B cell (primary cell): ENCODE measurements at regions not wholly inside any gene's neighbourhood (a gene's known extent, or its start where the extent isn't known, plus 50 kb on each side); places are given as distances from the start of the nearest gene placed in this dataset.

ENCODE experiments used
- ATAC-seq: fragments of 200-7000 bp; cut with Tn5 transposase; one replicate; pipeline ENCODE4 v1.10.0; 2021; ENCODE audit warnings: low read depth, mild to moderate bottlenecking, moderate number of reproducible peaks, moderate library complexity
- CTCF ChIA-PET: fragments of 350-600 bp; sonication (Branson Sonifier 250); formaldehyde crosslinking; loops from one replicate; lab custom pipeline; 2021; ENCODE audit warnings: antibody characterized with exemption, inconsistent platforms; lab: Charles Lee
- POLR2A ChIA-PET: fragments of 350-600 bp; sonication (Branson Sonifier 250); formaldehyde crosslinking; loops from one replicate; lab custom pipeline; 2021; ENCODE audit warnings: antibody characterized with exemption; lab: Charles Lee
- DNase-seq: peaks from one replicate; pipeline ENCODE4 v3.0.0; 2013
- H2AFZ ChIP-seq: 2 replicates; pipeline ENCODE4 v1.6.1; 2012; ENCODE audit warnings: mild to moderate bottlenecking, low read depth, low read length; ENCODE audit not compliant: insufficient read depth, poor library complexity, severe bottlenecking
- H3K27ac ChIP-seq, 2 donors: 1 replicate in 1 of 2; 2 replicates in 1 of 2; pipeline ENCODE4 v1.5.1; 2012 to 2013; ENCODE audit warnings: low read length in 2 of 2, mild to moderate bottlenecking in 2 of 2, moderate library complexity in 1 of 2
- H3K27me3 ChIP-seq, 4 experiments: fragments of 200-600 bp in 1 of 4; sonication (generic) in 1 of 4; replicated peaks in 1 of 4; 1 replicate in 2 of 4; 2 replicates in 2 of 4; pipeline versions ENCODE4 v1.6.1 to v1.7.0; 2013 to 2016; ENCODE audit warnings: low read length in 3 of 4, mild to moderate bottlenecking in 2 of 4, mixed read lengths in 1 of 4, moderate library complexity in 1 of 4; ENCODE audit not compliant: insufficient read depth in 4 of 4, control insufficient read depth in 3 of 4; ENCODE audit errors: control extremely low read depth in 1 of 4
- H3K36me3 ChIP-seq, 2 experiments: replicated peaks in 1 of 2; 1 replicate in 1 of 2; 2 replicates in 1 of 2; pipeline versions ENCODE4 v1.6.1 to v1.7.1; 2013; ENCODE audit warnings: low read length in 1 of 2; ENCODE audit not compliant: insufficient read depth in 2 of 2, control insufficient read depth in 1 of 2; ENCODE audit errors: control extremely low read depth in 1 of 2, extremely low read depth in 1 of 2
- H3K4me1 ChIP-seq, 2 donors: fragments of 200-600 bp in 1 of 2; sonication (generic) in 1 of 2; 1 replicate in 1 of 2; 2 replicates in 1 of 2; pipeline versions ENCODE4 v1.5.1 to v1.6.1; 2013 to 2017; ENCODE audit warnings: low read length in 2 of 2; ENCODE audit not compliant: control insufficient read depth in 2 of 2, insufficient read depth in 2 of 2
- H3K4me2 ChIP-seq: replicated peaks from 2 replicates; pipeline ENCODE3; 2012; ENCODE audit warnings: mild to moderate bottlenecking, low read depth, low read length; ENCODE audit not compliant: poor library complexity, severe bottlenecking
- H3K4me3 ChIP-seq, 5 experiments: fragments of 200-600 bp in 1 of 5; sonication (generic) in 1 of 5; 1 replicate in 3 of 5; 2 replicates in 2 of 5; pipeline versions ENCODE4 v1.5.1 to v1.7.0; 2011 to 2016; ENCODE audit warnings: low read length in 4 of 5, mild to moderate bottlenecking in 4 of 5, low read depth in 2 of 5, control low read depth in 1 of 5, moderate library complexity in 1 of 5; ENCODE audit not compliant: insufficient read depth in 1 of 5; ENCODE audit errors: control extremely low read depth in 1 of 5, extremely low read depth in 1 of 5
- H3K79me2 ChIP-seq: fragments of 200-600 bp; sonication (generic); one replicate; pipeline ENCODE4 v1.6.0; 2016; ENCODE audit warnings: low read length; ENCODE audit not compliant: control insufficient read depth, insufficient read depth
- H3K9ac ChIP-seq: fragments of 200-600 bp; sonication (generic); 2 replicates; pipeline ENCODE4 v1.6.1; 2017; ENCODE audit warnings: mild to moderate bottlenecking, low read length, moderate library complexity
- H3K9me3 ChIP-seq, 3 donors: one replicate each; pipeline versions ENCODE4 v1.6.1 to v1.7.1; 2013; ENCODE audit warnings: low read length in 2 of 3; ENCODE audit not compliant: control insufficient read depth in 2 of 3, insufficient read depth in 1 of 3; ENCODE audit errors: control extremely low read depth in 1 of 3
- H4K20me1 ChIP-seq: 2 replicates; pipeline ENCODE4 v1.6.0; 2012; ENCODE audit warnings: mild to moderate bottlenecking, low read length; ENCODE audit not compliant: insufficient read depth, control insufficient read depth, poor library complexity, severe bottlenecking
- H3K27ac Mint-ChIP-seq: one replicate; pipeline ENCODE4 v1.8.0; 2021; ENCODE audit warnings: mixed read lengths
- H3K27me3 Mint-ChIP-seq: one replicate; pipeline ENCODE4 v1.8.0; 2021; ENCODE audit warnings: mixed read lengths
- H3K4me1 Mint-ChIP-seq: one replicate; pipeline ENCODE4 v1.8.0; 2021; ENCODE audit warnings: mixed read lengths
- H3K4me3 Mint-ChIP-seq: one replicate; pipeline ENCODE4 v1.8.0; 2021; ENCODE audit warnings: mixed read lengths
- H3K9me3 Mint-ChIP-seq: one replicate; pipeline ENCODE4 v1.8.0; 2022; ENCODE audit warnings: mixed read lengths; ENCODE audit not compliant: insufficient read depth
- CTCF ChIP-seq: fragments of 200-600 bp; IDR thresholded peaks from one replicate; pipeline ENCODE4 v1.8.0; 2022; ENCODE audit warnings: antibody characterized with exemption, mild to moderate bottlenecking
- EZH2 ChIP-seq: IDR thresholded peaks from 2 replicates; pipeline ENCODE4 v1.6.1; 2012; ENCODE audit warnings: borderline replicate concordance, low read depth, mild to moderate bottlenecking, moderate library complexity, low read length; ENCODE audit not compliant: insufficient read depth, poor library complexity, severe bottlenecking
- WGBS: methylation state at CpG from one replicate; pipeline ENCODE4 v1.1.5; 2013; ENCODE audit warnings: missing lambda C conversion rate; ENCODE audit not compliant: insufficient coverage; 5-methylcytosine and 5-hydroxymethylcytosine counted together
- intact Hi-C: fragments of 100-400 bp; cut with micrococcal nuclease; formaldehyde crosslinking; loops from one replicate; pipeline ENCODE4 v1.10.0; 2022

DNA sequence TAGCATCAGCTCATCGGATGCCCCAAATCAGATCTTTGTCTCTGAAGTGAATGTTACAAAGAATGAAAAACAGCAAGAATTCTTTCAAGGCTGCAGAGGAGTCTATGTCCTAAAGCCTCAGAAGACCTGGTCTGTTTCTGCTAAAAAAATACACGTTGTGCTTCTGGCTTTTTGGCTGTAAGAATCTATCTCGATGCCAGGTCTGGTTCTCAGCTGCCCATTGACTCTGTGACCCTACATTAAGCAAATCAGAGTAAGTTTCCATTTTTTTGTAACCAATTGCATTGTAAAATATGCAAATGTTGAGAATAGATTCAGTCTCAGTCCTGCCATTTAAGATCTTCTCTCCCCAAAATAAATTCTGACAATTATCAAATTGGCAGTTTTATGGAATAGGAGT lies 705.4 kb downstream of the RFPL4B start:
- Histone ChIP-seq H3K79me2 (no peaks in the 10 kb centered on the region), H3K4me2 (no peak overlapping the region), H3K27me3 (no peaks in the 10 kb centered on the region), H3K4me1 (no peaks in the 10 kb centered on the region), H2AFZ (no peak overlapping the region), H3K27ac (no peak overlapping the region), H3K36me3 (no peaks in the 10 kb centered on the region), H3K9me3 (no peaks in the 10 kb centered on the region), H3K4me3 (no peak overlapping the region), H4K20me1 (no peaks in the 10 kb centered on the region), H3K9ac (no peak overlapping the region)
- POLR2A ChIA-PET, result no interaction called here
- Mint-ChIP-seq H3K4me3 (no peak overlapping the region), H3K4me1 (no peaks in the 10 kb centered on the region), H3K27ac (no peak overlapping the region), H3K27me3 (no peaks in the 10 kb centered on the region), H3K9me3 (peaks cover 3% of the 10 kb centered on the region)
- CTCF ChIA-PET, result no interaction called here
- no peak for DNase-seq
- TF ChIP-seq CTCF (no peak), EZH2 (no peak)
- no peak for ATAC-seq
- WGBS, result 92% methylated on average over 3 of the region's 3 CpGs
- intact Hi-C loops, result no loop called here

- CTCF ChIA-PET, result no interaction called here
- Histone ChIP-seq H3K27me3 (no peaks in the 10 kb centered on the region), H3K9me3 (no peaks in the 10 kb centered on the region), H4K20me1 (no peaks in the 10 kb centered on the region), H3K79me2 (no peaks in the 10 kb centered on the region), H3K4me3 (no peak overlapping the region), H3K9ac (no peak overlapping the region), H3K27ac (no peak overlapping the region), H2AFZ (no peak overlapping the region), H3K36me3 (no peaks in the 10 kb centered on the region), H3K4me1 (no peaks in the 10 kb centered on the region), H3K4me2 (no peak overlapping the region)
- intact Hi-C loops, result no loop called here
- Mint-ChIP-seq H3K9me3 (peaks cover 3% of the 10 kb centered on the region), H3K27ac (no peak overlapping the region), H3K27me3 (no peaks in the 10 kb centered on the region), H3K4me1 (no peaks in the 10 kb centered on the region), H3K4me3 (no peak overlapping the region)
- TF ChIP-seq EZH2 (no peak), CTCF (no peak)
- POLR2A ChIA-PET, result no interaction called here
- WGBS, result no CpG with 5 or more reads among the region's 3 CpGs
- no peak for DNase-seq
- ATAC-seq, result no peak
Observed at GRCh38 chr6:113055061-113055460, 707.9 kb downstream of the RFPL4B start.
